GM19351 (cell line): ENCODE measurements at regions not wholly inside any gene's neighbourhood (a gene's known extent, or its start where the extent isn't known, plus 50 kb on each side); places are given as distances from the start of the nearest gene placed in this dataset.
A peak's percentile ranks its signal among the peaks of the same experiment; 100 is the strongest.
"Not testable (repeated sequence)": the region's sequence is repeated elsewhere in the genome, so short reads cannot be mapped to it uniquely, and the experiment has no call there.

Source experiments
- ATAC-seq: cut with Tn5 transposase; IDR thresholded peaks from one replicate; pipeline ENCODE4 v1.9.1; 2021; ENCODE audit warnings: mild to moderate bottlenecking, moderate library complexity; ENCODE audit not compliant: unreplicated experiment

GRCh38 chrX:131696989-131697388 is 153.1 kb downstream of the OR13H1 start:
- not testable (repeated sequence) for ATAC-seq

DNA sequence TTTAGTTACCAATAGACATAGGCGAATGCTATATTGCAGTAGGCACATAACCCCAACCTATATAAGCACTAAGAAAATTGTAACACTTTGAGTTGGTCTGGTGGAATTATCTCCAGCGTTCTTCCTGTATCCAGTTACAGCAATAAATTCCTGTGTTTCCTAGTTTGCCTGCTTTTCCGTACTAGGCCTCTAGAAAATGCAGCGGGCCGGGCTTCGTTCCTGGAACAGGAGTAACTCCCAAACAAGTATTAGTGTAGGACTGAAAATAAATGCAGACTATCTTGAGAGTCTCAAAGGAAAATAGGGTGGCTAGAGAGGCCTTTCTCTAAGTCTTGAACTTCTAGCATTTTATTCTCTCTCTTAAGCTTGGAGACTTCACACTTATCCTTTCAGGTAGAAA is 159.8 kb downstream of the OR13H1 start:
- ATAC-seq, result no peak

GRCh38 chrX:131704136-131704695 is 160.3 kb downstream of the OR13H1 start:
- ATAC-seq, result peak; percentile 68

DNA sequence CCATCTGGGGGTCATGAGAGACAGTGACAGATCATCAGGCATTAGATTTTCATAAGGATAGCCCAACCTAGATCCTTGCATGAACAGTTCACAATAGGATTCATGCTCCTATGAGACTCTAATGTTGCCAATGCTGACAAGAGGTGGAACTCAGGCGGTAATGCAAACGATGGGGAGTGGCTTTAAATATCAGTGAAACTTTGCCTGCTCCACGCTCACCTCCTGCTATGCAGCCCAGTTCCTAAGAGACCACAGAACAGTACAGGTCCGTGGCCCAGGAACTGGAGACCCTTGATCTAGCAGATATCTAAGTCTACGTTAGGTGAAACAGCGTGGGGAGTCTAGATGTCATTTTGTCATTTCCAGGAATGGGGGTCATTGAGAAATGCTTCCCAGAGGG is 165.7 kb downstream of the OR13H1 start:
- ATAC-seq, result no peak

GRCh38 chrX:131711478-131711867 is 167.6 kb downstream of the OR13H1 start:
- no peak for ATAC-seq

- no peak for ATAC-seq
Observed at GRCh38 chrX:131723646-131724045, 179.8 kb downstream of the OR13H1 start.

DNA sequence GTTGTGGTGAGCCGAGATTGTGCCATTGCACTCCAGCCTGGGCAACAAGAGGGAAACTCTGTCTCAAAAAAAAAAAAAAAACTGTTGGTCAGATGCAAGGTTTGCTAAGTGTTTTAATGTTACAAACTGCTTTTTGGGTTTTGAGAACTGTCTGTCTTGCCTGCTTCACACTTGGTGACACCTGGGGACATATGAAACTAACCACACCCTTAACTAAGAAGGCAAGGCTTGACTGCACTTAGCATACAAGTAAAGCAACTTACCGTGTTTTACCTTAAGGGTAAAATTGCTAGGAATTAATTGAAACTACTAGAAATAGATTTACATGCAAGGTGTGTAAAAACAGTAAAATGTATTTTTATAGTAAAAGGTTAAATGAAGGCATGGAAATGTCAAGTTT is 180.4 kb downstream of the OR13H1 start:
- no peak for ATAC-seq

DNA sequence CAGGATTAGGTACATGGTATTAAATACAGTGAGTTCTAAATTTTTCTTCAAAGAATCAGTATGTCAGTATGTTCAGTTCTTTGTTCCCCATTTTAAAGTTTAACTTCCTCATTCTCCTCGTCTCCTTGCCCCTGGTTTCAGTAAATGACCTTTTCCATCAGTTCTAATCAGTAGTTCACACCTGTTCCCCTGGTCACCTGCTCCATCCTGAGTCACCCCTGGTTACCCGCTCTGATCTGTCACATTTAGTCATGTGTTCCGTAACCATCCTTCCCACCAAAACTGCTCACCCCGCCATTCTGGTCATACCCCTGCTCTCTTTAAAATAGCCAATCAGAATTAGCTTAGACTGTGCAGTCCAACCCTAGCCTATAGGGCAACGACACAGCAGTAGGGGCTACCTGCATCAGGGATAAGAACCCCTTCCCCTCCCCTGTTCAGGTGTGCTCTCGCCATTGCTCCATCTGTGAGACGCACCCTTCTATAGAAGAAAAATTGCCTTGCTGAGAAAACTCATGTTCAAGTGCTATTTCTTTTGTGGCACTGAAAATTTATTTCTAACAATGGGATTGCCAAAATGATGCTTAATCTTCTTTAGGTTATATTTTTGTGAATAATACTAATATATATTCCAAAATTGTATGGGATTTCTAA is 181.3 kb downstream of the OR13H1 start:
- ATAC-seq, result no peak

GRCh38 chrX:131727778-131728177 is 183.9 kb downstream of the OR13H1 start:
- ATAC-seq, result no peak

- peak; percentile 65 for ATAC-seq
Observed at GRCh38 chrX:131728295-131729145, 184.6 kb downstream of the OR13H1 start.

GRCh38 chrX:131729295-131729694 is 185.4 kb downstream of the OR13H1 start:
- ATAC-seq, result peak; percentile 66

DNA sequence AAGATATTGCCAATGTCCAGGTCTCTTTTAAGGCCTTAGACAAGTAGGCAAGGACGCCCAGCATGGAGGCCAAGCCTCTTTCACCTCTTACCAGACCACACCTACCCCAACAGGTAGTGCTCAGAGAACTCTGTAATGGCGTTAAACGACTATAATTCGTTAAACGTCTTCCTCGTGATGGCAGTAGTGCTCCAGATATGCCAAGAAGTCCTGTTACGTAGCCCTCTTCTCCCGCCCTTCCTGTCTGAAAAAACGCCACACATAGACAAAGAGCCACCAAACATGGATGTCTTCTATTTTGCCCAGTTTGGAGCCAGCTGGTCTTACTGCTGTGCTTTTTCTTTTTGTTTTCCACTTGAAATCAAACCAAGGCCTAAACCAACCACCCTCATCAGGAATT is 190.7 kb downstream of the OR13H1 start:
- ATAC-seq, result peak; percentile 88

DNA sequence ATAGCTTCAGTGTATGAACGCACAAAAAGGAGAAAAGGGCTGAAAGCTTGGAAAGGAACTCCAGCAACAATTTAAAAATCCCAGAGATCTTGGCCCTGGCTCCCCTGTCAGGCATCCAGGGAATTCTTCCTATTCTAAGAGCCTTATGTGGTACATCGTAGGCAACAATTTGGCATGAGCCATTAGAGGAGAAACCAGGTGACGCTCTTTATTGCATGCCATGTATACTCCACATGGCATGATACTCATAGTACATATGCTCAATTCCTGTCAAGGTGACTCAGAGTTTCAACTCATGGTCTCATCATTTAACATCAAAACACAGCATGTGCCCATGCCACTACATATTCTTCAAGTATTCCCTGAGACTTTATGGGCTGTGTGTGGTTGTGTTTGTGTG is 191.3 kb downstream of the OR13H1 start:
- ATAC-seq, result no peak

GRCh38 chrX:131739823-131740222 is 195.9 kb downstream of the OR13H1 start:
- no peak for ATAC-seq

DNA sequence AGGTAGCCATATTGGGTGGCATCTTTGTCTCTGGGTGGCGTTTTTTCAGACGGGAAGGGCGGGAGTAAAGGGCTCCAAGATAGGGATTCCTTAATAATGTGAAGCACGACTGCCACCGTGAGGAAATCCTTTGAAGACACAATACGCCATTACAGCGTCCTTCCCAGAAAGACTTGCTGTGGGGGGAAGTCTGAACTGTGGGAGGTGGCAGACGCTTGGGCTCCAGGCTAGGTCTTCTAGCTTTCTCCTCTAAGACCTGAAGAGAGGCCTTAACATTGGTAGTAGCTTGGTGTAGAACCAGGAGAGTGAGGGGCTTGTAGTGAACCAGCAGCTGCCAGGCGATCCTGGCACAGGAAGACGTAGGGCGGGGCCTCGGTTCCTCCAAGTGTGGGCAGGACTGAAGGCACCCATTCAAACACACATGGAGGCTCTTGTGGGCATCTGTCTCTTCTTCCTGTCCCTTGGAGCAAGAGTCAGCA is 197.3 kb downstream of the OR13H1 start:
- ATAC-seq, result peak; percentile 63

- ATAC-seq, result no peak
Observed at GRCh38 chrX:131745942-131746489, 202.1 kb downstream of the OR13H1 start.

DNA sequence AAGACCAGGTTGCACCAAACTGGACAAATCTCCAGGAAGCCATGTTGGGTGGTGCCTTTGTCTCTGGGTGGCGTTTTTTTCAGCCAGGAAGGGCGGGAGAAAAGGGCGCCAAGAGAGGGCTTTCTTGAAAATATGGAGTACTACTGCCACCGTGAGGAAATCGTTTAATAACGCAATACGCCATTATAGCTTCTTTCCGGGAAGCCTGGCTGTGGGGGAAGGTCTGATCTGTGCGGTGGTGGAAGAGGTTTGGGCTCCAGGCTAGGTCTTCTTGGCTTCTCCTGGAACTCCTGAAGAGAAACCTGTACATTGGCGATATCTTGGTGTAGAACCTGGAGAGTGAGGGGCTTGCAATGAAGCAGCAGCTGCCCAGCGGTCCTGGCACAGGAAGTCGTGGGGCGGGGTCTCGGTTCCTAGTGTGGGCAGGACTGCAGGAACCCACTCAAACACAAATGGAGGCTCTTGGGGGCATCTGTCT is 202.7 kb downstream of the OR13H1 start:
- ATAC-seq, result peak; percentile 56

DNA sequence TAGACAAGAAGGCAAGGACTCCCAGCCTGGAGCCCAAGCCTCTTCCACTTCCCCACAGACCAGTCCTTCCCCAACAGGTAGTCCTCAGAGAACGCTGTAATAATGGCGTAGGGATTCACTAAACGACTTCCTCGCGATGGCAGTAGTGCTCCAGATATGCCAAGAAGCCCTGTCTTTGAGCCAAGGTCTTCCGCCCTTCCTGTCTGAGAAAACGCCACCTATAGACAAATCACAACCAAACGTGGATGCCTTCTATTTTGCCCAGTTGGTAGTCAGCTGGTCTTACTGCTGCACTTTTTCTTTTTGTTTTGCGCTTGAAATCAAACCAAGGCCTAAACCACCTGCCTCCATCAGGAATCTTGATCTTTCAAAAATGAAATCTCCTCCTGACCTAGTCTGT is 203.3 kb downstream of the OR13H1 start:
- ATAC-seq, result peak; percentile 64

GRCh38 chrX:131752493-131753198 is 208.8 kb downstream of the OR13H1 start:
- ATAC-seq, result peak; percentile 61

DNA sequence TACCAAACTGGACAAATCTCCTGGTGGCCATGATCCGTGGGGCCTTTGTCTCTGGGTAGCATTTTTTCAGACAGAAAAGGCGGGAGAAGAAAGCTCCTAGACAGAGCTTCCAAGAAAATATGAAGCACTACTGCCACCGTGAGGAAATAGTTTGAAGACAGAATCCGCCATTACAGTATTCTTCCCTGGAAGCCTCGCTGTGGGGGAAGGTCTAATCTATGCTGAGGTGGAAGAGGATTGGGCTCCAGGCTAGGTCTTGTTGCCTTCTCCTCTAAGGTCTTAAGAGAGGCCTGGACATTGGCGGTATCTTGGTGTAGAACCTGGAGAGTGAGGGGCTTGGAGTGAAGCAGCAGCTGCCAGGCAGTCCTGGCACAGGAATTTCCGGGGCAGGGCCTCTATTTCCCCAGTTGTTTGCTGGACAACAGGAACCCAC is 218.9 kb downstream of the OR13H1 start:
- peak; percentile 45 for ATAC-seq

DNA sequence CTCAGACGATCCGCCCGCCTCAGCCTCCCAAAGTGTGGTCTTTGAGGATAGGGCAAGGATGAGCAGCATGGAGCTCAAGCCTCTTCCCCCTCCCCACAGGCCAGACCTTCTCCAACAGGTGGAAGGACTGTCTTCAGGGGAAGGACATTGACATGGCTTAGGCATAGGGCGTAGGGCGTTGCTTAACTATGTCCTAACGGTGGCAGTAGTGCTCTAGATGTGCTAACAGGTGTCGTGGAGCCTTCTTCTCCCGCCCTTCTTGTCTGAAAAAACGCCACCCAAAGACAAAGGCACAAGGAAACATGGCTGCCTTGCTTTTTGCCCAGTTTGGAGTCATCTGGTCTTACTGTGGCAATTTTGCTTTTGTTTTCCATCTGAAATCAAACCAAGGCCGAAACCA is 219.8 kb downstream of the OR13H1 start:
- ATAC-seq, result peak; percentile 78
